Mucosa of gallbladder (tissue), 1 donor: ENCODE measurements at regions not wholly inside any gene's neighbourhood (a gene's known extent, or its start where the extent isn't known, plus 50 kb on each side); places are given as distances from the start of the nearest gene placed in this dataset.

ENCODE experiments used
- DNase-seq: peaks from one replicate; pipeline ENCODE4 v3.0.0-alpha.2; 2020; ENCODE audit warnings: low spot score
- donor health status: DM: no; HTN: no; CAD: no.

- no peak for DNase-seq
Measured at GRCh38 chr6:84421031-84421430, 193.6 kb upstream of the CEP162 start.

- DNase-seq = no peak
Measured at GRCh38 chr6:84417260-84417659, 189.8 kb upstream of the CEP162 start.

GRCh38 chr6:84416043-84416657 lies 188.7 kb upstream of the CEP162 start:
- no peak for DNase-seq

GRCh38 chr6:84415517-84415916 lies 188.1 kb upstream of the CEP162 start:
- no peak for DNase-seq

GRCh38 chr6:84415068-84415467 lies 187.6 kb upstream of the CEP162 start:
- DNase-seq = no peak

- no peak for DNase-seq
Measured at GRCh38 chr6:84414531-84414930, 187.1 kb upstream of the CEP162 start.

- DNase-seq = no peak
Measured at GRCh38 chr6:84411060-84411629, 183.7 kb upstream of the CEP162 start.

GRCh38 chr6:84409911-84410310 lies 182.5 kb upstream of the CEP162 start:
- DNase-seq = no peak

- DNase-seq = no peak
Measured at GRCh38 chr6:84408028-84408427, 180.6 kb upstream of the CEP162 start.

GRCh38 chr6:84403545-84403944 lies 176.1 kb upstream of the CEP162 start:
- DNase-seq = no peak

GRCh38 chr6:84399003-84399402 lies 171.6 kb upstream of the CEP162 start:
- DNase-seq = no peak

GRCh38 chr6:84392261-84392660 lies 164.8 kb upstream of the CEP162 start:
- no peak for DNase-seq

- DNase-seq = no peak
Measured at GRCh38 chr6:84390851-84391250, 163.4 kb upstream of the CEP162 start.

GRCh38 chr6:84390334-84390733 lies 162.9 kb upstream of the CEP162 start:
- no peak for DNase-seq

- DNase-seq = no peak
Measured at GRCh38 chr6:84379142-84379541, 151.7 kb upstream of the CEP162 start.

- no peak for DNase-seq
Measured at GRCh38 chr6:84372290-84372689, 144.8 kb upstream of the CEP162 start.

- no peak for DNase-seq
Measured at GRCh38 chr6:84371681-84372080, 144.2 kb upstream of the CEP162 start.

- no peak for DNase-seq
Measured at GRCh38 chr6:84362193-84362821, 134.9 kb upstream of the CEP162 start.

GRCh38 chr6:84361372-84362192 lies 134.1 kb upstream of the CEP162 start:
- no peak for DNase-seq

GRCh38 chr6:84360039-84360438 lies 132.6 kb upstream of the CEP162 start:
- DNase-seq = no peak

- no peak for DNase-seq
Measured at GRCh38 chr6:84358581-84358980, 131.1 kb upstream of the CEP162 start.

- no peak for DNase-seq
Measured at GRCh38 chr6:84357631-84358030, 130.2 kb upstream of the CEP162 start.

- DNase-seq = no peak
Measured at GRCh38 chr6:84356907-84357306, 129.5 kb upstream of the CEP162 start.
